ENCODE measurements at regions not wholly inside any gene's neighbourhood (a gene's known extent, or its start where the extent isn't known, plus 50 kb on each side); places are given as distances from the start of the nearest gene placed in this dataset.

DNA sequence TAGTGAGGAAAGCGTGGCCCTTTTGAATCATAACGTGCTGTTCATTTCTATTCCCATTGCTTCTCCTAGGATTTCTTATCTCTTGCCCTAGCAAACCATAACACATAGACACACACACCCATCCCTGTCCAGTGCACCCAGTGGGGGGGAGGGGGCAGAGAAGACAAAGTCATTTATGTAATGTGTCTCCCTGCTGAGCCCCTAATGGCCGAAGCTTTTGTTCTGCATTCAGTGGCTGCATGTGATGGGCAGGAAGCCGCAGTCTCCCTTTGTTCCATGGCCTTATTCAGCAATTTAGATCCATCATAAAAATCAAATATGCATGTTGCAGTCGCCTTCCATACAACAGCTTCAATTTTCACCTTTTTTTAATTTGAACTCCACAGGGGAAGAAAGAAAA lies 325.4 kb downstream of the ZFHX3 start:
- 83 to 89% (median 88%) methylated on average over 5 of the region's 5 CpGs for WGBS, 5 donors
- no peak overlapping the region for H3K27ac ChIP-seq
- intact Hi-C loops (cut with DNase I; ENCODE audit: low total_unique reads): no loop called here

GRCh38 chr16:72721981-72722380 lies 325.9 kb downstream of the ZFHX3 start:
- no peak overlapping the region for H3K27ac ChIP-seq
- no peak for DNase-seq
- intact Hi-C loops (cut with DNase I; ENCODE audit: low total_unique reads): no loop called here
- H3K36me3 ChIP-seq: no peaks in the 10 kb centered on the region
- H3K4me1 ChIP-seq: no peaks in the 10 kb centered on the region
- H3K27me3 ChIP-seq (replicated peaks in 1 of 7): no peaks in the 10 kb centered on the region
- no peak for TF ChIP-seq POLR2AphosphoS5 (IDR thresholded peaks at IDR 0.05)
- no peak for TF ChIP-seq POLR2A (IDR thresholded peaks at IDR 0.05)
- TF ChIP-seq, protein P1, sequence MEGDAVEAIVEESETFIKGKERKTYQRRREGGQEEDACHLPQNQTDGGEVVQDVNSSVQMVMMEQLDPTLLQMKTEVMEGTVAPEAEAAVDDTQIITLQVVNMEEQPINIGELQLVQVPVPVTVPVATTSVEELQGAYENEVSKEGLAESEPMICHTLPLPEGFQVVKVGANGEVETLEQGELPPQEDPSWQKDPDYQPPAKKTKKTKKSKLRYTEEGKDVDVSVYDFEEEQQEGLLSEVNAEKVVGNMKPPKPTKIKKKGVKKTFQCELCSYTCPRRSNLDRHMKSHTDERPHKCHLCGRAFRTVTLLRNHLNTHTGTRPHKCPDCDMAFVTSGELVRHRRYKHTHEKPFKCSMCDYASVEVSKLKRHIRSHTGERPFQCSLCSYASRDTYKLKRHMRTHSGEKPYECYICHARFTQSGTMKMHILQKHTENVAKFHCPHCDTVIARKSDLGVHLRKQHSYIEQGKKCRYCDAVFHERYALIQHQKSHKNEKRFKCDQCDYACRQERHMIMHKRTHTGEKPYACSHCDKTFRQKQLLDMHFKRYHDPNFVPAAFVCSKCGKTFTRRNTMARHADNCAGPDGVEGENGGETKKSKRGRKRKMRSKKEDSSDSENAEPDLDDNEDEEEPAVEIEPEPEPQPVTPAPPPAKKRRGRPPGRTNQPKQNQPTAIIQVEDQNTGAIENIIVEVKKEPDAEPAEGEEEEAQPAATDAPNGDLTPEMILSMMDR (IDR thresholded peaks at IDR 0.05 in 8 of 11, conservative IDR thresholded peaks at IDR 0.05 in 3 of 11): no peak
- no peaks in the 10 kb centered on the region for H3K9me3 ChIP-seq
- 65 to 89% (median 83%) methylated on average over 4 of the region's 4 CpGs for WGBS, 5 donors
- H3K4me3 ChIP-seq: no peak overlapping the region

More for the DNA sequence above, 325.4 kb downstream of the ZFHX3 start:
- Histone ChIP-seq H3K36me3 (no peaks in the 10 kb centered on the region), H3K4me1 (no peaks in the 10 kb centered on the region), H3K27me3 (replicated peaks in 1 of 7) (no peaks in the 10 kb centered on the region), H3K4me3 (no peak overlapping the region), H3K9me3 (no peaks in the 10 kb centered on the region)
- TF ChIP-seq, protein P1 (IDR thresholded peaks at IDR 0.05 in 8 of 11, conservative IDR thresholded peaks at IDR 0.05 in 3 of 11): no peak
- TF ChIP-seq POLR2A (IDR thresholded peaks at IDR 0.05) (no peak), POLR2AphosphoS5 (IDR thresholded peaks at IDR 0.05) (no peak)
- DNase-seq: no peak

- Histone ChIP-seq H3K4me1 (no peaks in the 10 kb centered on the region), H3K9me3 (peaks cover 9 to 45% (median 31%) of the 10 kb centered on the region in 8 donors), H3K27me3 (replicated peaks in 1 of 7) (no peaks in the 10 kb centered on the region), H3K4me3 (no peak overlapping the region), H3K36me3 (peaks cover 0 to 10% (median 2%) of the 10 kb centered on the region in 6 donors), H3K27ac (no peak overlapping the region)
- WGBS, 5 donors: 95 to 99% (median 96%) methylated on average over 1 of the region's 1 CpG
- no peak for DNase-seq
- TF ChIP-seq, protein P1 (IDR thresholded peaks at IDR 0.05 in 8 of 11, conservative IDR thresholded peaks at IDR 0.05 in 3 of 11): no peak
- TF ChIP-seq POLR2A (IDR thresholded peaks at IDR 0.05): no peak
- intact Hi-C loops (cut with DNase I; ENCODE audit: low total_unique reads): no loop called here
Measured at GRCh38 chr16:72715267-72715666, 332.7 kb downstream of the ZFHX3 start.

- WGBS, 5 donors: 95 to 100% (median 97%) methylated on average over 1 of the region's 1 CpG
- Histone ChIP-seq H3K4me3 (no peak overlapping the region), H3K9me3 (peaks cover 9 to 59% (median 44%) of the 10 kb centered on the region in 8 donors), H3K27ac (no peak overlapping the region), H3K4me1 (no peaks in the 10 kb centered on the region), H3K27me3 (replicated peaks in 1 of 7) (no peaks in the 10 kb centered on the region), H3K36me3 (peaks cover 0 to 10% (median 2%) of the 10 kb centered on the region in 6 donors)
- TF ChIP-seq POLR2AphosphoS5 (IDR thresholded peaks at IDR 0.05) (no peak), POLR2A (IDR thresholded peaks at IDR 0.05) (no peak)
- TF ChIP-seq, protein P1 (IDR thresholded peaks at IDR 0.05 in 8 of 11, conservative IDR thresholded peaks at IDR 0.05 in 3 of 11): no peak
- no peak for DNase-seq
- intact Hi-C loops (cut with DNase I; ENCODE audit: low total_unique reads): no loop called here
Measured at GRCh38 chr16:72711823-72712222, 336.1 kb downstream of the ZFHX3 start.
